Stimulated activated CD8-positive, alpha-beta memory T cell treated with anti-CD3 and anti-CD28 coated beads, Interleukin-12 subunit alpha, Interleukin-12 subunit beta, amount 100 ng/mL, for 1 hour (primary cell): ENCODE measurements at regions not wholly inside any gene's neighbourhood (a gene's known extent, or its start where the extent isn't known, plus 50 kb on each side); places are given as distances from the start of the nearest gene placed in this dataset.

Source experiments
- DNase-seq: peaks from one replicate; pipeline ENCODE4 v3.0.0-alpha.2; 2020; ENCODE audit warnings: low read depth

DNA sequence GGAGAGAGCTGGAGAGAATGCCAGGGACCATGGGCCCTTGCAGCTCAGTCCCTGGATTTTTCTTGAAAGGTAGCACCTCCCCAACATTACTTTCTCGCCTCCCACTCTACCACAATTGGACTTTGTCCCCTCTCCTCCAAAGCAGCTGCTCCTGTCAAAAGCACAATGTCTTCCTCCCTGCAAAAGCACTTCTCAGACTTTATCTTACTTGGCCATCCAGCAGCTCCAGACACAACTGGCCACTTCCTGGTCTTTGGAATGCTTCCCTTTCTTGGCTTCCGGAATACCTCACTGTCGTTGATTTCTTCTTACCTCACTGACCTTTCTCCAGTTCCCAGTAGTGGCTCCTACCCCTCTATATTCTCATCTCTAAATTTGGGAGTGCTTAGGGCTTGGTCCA lies 134.6 kb upstream of the PROK2 start:
- no peak for DNase-seq

DNA sequence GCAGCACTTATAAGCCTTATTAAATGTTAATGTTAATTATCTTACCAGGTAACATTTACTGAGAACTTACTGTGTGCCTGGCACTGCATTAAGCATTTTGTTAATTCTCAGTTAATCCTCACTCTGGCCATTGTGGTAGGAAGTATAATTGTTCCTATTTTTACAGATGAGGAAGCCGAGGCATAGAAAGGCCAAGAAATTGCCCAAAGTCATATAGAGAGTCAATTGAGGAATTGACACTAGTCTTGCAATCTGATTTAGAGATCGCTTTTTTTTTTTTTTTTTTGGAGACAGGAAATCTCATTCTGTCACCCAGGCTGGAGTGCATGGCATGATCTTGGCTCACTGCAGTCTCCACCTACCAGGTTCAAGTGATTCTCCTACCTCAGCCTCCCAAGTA lies 132.6 kb upstream of the PROK2 start:
- DNase-seq, result no peak

DNA sequence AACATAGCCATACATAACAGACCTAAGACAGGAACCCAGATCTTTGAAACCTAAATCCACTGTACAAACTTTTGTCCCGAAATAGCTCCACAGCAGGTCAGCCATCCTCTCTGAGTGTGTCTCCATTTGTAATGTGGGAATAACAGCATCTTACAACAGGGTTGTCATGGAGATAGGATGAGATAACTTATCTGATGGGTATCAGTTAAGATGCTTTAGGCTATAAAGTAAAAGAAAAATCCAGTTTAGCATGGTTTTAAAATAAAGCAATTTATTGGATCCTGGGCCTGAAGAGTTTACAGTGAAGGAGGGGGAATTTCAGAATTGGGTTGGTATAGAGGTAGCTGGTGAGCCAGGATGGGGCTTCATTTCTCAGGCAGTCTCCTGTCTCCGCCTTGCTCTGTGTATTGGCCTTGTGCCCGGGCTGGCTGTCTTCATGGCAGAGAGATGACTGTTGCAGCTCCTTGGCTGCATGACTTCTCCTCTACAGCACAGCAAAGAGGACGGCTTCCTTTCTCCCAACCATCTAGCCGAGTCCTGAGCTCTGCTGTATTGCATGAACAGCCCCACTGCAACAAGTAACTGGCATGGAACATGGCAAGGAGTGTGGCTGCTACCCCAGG lies 131.9 kb upstream of the PROK2 start:
- DNase-seq, result no peak

DNA sequence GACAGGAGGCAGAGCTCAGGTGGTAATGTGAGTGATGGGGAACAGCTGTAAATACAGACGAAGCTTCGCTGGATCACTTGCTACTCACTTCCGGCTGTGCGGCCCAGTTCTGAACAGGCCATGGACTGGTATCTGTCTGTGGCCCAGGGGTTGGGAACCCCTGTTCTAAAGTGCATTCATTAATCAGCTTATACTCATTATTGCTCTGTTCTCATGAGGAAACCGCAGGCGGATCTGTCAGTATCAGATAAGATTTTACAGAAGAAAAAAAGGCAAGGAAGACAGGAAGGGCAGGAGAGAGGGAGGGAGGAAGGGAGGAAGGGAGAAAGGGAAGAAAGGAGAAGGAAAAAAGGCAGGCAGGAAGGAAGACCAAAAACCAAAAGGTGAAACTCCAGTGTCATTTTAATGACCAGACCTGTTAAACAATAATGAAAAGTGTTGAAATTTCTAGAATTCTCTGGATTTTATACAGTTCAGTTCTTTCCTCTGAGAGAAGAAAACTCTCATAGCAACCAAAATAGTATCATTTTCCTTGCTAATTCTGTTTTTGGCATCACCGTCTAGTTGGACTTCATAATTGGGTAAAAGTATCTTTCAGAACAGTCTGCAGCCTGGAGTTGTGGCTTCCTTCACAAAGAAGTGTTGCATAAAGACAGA lies 128.0 kb upstream of the PROK2 start:
- DNase-seq, result no peak

DNA sequence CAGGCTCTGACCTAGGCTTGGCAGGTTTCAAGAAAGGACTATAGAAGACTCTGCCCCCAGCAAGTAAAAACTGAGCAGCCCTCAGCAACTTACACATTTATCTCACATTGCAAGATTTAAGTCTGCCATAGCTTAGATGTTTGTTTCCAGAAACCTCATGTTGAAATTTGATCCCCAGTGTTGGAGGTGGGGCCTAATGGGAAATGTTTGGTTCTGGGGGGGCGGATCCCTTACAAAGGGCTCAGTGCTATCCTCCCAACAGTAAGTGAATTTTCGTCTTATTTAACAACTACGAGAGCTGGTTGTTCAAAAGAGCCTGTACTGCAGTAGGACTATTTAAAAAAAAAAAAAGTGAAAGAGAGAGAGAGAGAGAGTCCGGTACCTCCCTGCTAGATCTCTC lies 125.2 kb upstream of the PROK2 start:
- DNase-seq, result no peak

DNA sequence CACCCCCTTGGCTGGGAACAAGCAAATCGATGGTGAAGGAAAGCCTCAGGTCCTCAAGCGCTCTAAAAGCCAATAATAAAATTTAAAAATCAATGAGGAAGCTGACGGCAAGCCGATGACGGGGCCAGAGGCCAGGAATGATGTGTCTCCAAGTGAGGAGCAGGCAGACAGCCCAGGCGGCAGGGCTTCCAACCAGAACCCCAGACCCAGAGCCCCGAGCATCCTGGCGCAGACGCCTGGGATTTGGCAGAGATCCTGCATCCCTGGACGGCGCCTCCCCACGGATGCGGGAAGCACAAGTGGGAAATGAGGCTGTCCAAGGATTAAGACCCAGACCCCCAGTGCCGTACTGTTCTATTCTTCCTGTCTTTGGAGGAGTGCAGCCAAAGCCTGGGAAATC lies 123.0 kb upstream of the PROK2 start:
- DNase-seq, result no peak

DNA sequence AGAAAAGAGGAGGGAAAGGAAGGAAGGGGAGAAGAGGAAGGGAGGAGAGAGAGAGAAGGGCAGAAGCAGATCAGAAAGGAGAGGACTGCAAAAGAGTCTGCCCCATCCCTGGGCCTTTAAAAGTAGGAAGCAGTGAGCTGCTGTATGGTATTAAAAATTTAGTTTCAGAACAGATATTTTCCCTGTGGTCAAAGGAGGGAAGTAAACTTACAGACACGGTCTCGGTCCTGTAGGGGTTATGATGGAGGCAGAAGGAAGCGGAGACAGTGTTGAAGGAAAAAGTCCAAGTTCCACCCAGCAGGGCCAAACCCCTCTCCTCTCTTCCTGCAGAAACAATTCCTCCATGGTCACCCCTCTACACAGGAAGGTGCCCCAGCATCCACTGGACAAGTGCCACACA lies 122.0 kb upstream of the PROK2 start:
- no peak for DNase-seq

DNA sequence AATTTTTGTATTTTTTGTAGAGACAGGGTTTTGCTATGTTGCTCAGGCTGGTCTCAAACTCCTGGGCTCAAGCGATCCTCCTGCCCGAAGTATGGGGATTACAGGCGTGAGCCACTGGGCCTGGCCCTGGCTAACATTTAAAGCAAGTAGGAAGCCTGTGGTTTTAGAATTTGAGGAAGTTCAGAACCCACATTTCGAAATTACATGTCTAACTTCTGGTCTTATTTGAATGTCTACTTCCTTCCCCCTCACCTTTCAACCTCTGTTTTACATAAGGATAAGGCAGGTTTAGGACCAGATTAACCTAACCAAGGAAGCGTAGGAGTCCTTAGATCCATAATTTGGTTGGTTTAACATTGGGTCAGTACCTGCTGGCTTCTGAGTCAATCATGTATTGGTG lies 120.5 kb upstream of the PROK2 start:
- no peak for DNase-seq

DNA sequence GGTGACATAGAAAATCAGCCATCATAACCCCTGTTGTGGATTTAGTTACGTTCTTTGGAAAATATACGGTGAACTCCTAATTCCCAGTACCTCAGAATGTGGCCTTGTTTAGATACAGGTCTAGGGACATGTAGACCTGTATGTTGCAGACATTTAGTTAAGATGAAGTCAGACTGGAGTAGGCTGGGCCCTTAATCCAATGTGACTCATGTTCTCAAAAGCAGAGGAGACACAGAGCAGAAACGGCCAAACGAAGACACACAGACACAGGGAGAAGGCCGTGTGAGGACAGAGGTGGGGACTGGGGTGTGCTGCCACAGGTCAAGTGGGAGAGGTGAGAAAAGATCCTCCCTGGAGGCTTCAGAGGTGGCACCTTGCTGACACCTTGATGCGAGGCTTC lies 119.0 kb upstream of the PROK2 start:
- DNase-seq, result no peak

DNA sequence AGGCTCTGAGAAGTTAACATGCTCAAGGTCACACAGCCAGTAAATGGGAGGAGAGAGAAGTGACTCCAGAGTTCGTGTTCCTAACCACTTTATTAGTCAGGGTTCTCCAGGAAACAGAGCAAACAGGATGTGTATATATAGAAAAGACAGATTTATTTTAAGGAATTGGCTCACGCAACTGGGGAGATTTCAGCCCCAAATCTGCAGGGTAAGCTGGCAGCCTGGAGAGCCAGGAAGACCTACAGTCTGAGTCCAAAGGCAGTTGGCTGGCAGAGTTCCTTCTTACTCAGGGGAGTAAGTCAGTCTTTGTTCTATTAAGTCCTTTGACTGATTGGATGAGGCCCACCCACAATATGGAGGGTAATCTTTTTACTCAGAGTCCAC lies 118.2 kb upstream of the PROK2 start:
- no peak for DNase-seq

DNA sequence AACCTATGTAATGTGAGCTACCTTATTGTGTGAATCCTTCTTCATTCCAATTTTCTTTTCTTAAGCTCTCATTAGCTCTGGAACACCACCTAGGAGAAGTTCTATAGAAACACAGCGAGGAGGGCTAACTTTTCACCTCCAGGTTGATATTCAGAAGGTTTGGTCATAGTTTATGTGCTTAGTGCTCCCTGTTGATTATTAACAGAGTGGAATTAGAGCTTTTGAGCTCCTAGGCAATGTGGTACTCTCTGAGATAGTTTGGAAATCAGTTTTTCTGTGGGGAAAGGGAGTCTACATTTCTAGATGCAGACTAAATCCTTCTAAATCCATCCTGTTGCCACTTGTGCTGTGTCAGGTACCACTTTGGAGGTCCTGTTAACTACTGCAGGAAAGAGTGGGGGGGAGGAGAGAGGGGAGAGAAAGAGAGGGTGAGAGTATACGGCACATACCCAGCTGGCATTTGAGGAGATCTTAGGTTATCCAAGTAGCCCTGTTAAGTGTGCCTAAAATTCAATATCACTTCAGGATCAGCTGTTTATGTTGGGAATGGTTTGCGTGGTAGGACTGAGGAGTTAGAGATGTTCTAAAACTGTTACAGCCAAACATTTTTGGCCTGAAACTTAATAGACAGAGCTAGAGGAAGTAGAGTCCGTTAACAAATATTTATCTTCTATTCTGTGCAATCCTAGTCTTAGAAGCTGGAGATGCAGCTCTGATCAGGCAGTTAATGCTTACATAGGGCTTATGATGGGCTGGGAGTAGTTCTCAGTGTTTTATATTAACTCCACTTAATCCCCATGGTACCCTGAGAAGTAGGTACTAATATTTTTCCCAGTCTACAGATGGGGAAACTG lies 117.5 kb upstream of the PROK2 start:
- DNase-seq, result no peak

DNA sequence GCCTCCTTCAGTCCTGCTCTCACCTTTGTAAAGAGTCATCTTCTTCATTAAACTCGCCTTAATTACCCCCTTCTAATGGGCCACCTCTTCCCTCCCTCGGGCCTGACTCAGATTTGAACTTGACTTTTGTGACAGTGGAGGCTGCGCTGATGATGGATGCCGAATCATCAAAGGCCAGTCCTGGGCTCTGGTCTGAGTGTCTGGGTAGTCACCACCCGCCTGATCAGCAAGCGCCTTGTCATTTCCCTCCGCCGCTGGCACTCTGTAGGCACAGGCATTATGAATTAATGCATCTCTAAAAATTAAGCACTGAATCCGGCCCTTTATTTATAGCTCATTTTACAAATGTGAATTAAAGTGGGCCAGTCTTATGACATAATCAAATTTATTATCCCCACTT lies 116.7 kb upstream of the PROK2 start:
- DNase-seq, result no peak

DNA sequence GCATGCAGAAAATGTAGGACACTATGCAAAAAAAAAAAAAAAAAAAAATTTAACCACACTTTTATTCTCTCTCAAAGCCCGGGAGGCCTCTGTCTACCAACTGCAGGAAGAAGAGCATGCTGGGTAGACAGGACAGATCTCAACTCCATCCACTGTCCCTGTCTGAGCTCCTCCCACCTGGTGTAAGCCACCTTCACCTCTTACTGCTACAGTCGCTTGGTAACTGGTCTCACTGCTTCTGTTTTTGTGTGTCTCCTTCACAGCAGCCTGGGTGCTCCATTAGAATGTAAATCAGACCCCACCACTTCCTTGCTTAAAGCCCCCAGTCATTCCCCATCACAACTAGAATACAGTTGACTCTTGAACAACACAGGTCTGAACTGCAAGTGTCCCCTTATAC lies 115.1 kb upstream of the PROK2 start:
- DNase-seq, result no peak

DNA sequence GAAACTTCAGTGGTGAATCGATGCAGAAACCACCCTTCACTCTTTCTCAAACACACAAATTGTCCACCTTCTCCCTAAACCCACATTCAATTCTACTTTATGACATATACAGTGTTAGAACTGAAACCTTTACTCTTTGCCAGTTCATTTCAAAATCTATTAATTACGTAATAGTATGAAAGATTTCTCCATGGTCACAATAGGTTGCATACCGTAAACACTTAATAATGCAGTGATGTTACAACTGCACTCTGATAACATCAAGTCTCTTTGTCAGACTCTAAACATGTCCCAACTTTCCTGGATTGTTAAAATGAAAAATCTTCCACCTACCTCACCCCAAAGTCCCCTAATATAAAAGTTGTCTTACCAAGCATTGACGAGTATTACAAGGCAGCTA lies 111.8 kb upstream of the PROK2 start:
- DNase-seq, result no peak

DNA sequence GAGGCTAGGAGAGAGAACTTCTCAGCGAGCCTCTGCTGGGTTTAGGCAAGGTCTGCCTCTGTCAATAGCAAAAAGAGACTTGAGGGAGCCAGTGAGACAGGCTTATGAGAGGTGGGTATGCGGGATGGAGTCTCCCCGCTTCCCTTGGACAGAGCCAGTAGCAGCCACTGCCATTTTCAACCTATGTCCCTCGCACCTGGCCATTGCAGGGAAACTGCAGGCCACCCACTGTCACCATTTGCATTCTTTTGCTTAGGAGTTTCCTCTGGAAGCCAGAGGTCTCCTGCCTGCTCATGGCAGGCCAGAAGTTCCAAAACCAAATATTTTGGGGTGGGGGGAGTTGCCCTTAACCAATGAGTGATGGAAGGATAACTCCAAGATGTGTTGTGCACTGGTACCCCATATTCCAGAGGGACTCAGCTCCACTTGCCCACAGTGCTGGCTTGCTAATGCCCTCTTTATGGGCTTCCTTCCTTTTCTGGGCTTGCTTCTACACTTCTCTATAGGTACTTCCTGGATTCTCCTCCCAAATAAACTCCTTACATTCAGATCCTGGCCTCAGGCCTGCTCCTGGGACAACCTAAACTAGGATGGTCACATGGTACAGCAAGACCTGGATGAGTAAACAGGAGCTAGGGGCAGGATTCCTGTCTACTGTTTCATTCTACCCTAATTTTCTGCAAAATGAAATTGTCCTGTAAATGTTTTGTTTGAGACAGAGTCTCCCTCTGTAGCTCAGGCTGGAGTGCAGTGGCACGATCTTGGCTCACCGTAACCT lies 108.9 kb upstream of the PROK2 start:
- DNase-seq, result no peak

DNA sequence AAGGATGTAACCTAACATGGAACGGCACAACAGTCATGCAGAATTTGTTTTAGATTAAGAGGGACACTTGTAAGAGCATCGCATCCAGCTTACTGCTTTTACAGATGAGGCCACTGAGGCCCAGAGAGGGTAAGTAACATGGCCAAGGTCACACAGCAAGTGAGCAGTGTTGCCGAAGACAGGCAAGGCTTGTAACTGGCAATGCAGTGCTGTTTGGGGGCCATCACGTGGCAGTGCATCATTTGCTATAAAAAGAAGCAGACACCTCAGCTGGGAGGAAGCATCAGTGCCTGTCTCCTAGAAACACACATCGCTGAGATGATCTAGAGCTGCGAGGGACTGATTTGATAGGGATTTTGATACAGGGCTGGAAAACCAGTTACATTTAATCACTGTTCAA lies 108.2 kb upstream of the PROK2 start:
- no peak for DNase-seq

DNA sequence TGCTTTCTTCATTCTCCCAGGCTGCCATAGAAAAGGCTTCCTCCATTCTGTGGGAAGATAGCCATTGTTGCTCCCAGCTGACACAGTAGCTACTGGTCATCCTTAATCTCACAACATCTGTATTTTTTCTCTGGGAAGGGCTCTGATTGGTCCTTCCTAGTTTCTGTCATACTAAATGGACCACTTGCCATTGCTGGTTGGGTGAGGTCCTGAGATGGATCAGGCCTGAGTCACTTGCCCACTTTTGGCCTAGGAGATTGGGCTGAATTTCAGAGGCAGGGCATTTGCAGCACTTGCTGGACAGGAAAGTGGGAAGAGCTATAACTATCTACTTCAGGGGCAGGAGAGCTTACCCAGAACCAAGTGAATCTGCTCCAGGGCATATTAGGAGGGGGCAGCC lies 106.5 kb upstream of the PROK2 start:
- DNase-seq, result no peak

DNA sequence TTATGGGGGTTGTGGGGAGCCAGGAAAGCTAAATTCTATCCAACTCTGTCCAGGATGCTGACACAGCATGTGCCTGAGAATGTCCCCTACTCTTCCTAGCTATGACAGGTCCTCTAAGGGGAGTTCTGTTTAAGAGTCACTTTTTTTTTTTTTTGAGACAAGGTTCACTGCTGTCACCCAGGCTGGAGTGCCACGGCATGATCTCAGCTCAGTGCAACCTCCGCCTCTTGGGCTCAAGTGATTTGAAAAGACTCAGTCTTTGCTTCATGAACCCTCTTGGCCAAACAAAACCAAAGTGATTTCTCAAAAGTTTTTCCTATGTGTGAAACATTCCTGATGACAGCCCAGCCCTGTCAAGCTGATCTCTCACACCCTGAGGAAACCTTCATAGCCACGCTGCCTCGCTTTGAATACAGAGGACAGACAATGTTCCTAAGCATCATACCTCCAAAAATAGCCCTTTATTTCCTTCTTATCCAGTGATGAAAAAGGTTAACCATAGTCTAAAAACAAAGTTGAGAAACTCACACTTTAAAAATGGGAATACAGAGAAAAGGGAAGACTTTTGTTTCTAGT lies 105.5 kb upstream of the PROK2 start:
- DNase-seq, result no peak

DNA sequence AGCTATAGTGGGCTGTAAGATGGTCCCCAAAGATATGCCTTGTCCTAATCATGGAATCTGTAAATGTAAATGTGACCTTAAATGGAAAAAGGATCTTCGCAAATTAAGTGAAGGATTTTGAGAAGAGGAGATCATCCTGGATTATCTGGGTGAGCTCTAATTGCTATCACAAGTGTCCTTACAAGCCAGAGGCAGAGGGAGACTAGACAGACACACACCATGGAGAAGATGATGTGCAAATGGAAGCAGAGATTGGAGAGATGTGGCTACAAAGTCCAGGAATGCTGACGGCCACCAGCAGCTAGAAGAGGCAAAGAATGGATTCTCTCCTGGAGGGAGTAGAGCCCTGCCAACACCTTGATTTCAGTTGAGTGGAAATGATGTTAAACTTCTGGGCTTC lies 102.3 kb upstream of the PROK2 start:
- DNase-seq, result no peak

DNA sequence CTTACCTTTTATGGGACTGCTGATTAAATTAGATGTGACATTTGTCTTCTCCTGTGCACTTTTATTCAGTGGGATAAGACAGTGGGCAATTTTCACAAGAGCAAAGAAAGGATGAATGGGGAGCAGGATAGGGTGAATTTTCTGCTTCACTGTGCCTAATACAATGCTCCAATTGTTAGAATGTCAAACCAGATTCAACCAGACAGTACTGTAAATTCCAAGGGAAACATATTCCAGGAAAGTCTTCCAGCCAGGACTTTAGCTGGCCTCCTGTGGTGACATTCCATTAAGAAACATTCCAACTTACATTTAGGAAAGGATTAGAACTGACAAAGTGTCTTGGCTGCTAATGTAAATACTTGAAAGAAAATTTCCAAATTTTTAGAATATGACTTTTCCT lies 100.1 kb upstream of the PROK2 start:
- no peak for DNase-seq

DNA sequence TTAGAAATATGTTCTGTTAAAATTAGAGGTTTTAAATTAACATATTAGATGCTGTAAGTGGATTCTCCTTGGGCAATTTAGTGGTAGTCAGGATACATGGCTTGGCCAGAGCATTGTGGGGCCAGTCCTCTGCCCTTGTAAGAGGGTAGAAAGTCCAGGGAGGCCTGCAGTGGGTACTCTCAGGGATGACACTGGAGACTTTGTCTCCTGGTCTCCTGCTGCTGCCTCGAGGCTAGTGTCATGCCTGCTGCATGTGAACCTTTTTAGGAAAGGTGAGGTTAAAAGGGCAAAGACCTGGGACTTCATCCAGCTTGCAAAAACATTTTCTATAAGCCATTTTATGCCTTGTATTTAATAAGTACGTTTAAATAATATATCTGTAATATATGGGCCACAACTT lies 96.8 kb upstream of the PROK2 start:
- no peak for DNase-seq

DNA sequence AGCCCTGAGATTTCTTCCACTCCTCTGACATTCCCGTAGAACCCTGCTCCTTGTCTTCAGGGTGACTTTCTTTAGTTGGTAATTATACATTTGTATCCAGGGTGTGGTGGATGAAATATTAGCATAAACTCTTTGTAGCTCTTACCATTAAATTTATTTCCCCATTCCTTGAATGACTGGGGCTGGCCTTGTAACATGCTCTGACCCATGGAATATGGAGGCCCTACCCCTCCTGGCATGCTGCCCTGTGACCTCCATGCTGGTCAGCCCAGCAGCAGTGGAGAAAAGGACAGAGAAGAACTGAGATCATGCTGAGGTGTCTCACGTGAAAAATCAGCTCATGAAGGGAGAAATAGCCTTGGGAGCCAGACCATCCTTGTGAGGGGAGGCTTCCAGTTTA lies 96.1 kb upstream of the PROK2 start:
- no peak for DNase-seq
